Vagina (tissue), 2 donors: ENCODE measurements at regions not wholly inside any gene's neighbourhood (a gene's known extent, or its start where the extent isn't known, plus 50 kb on each side); places are given as distances from the start of the nearest gene placed in this dataset.
"Not testable (repeated sequence)": the region's sequence is repeated elsewhere in the genome, so short reads cannot be mapped to it uniquely, and the experiment has no call there.

Experiments used
- DNase-seq, 2 donors: peaks; one replicate each; pipeline ENCODE4 v3.0.0-alpha.2; 2017; ENCODE audit errors: extremely low spot score in 2 of 2
- H3K27ac ChIP-seq: fragments of 200-600 bp; sonication (generic); one replicate; pipeline ENCODE4 v1.5.1; 2019
- H3K27me3 ChIP-seq: fragments of 200-600 bp; sonication (generic); one replicate; pipeline ENCODE4 v1.5.1; 2019
- H3K36me3 ChIP-seq, 2 donors: fragments of 200-600 bp; sonication (generic); one replicate each; pipeline ENCODE4 v1.5.1; 2017 to 2019
- H3K4me1 ChIP-seq: fragments of 200-600 bp; sonication (generic); one replicate; pipeline ENCODE4 v1.5.1; 2019
- H3K4me3 ChIP-seq, 2 donors: fragments of 200-600 bp; sonication (generic); 1 replicate in 1 of 2; 2 replicates in 1 of 2; pipeline ENCODE4 v1.5.1; 2016 to 2019
- H3K9me3 ChIP-seq: fragments of 200-600 bp; sonication (generic); one replicate; pipeline ENCODE4 v1.5.1; 2019
- POLR2A ChIP-seq, 2 donors: fragments of 450-650 bp; IDR thresholded peaks; one replicate each; pipeline ENCODE4 v1.6.1; 2017; ENCODE audit warnings: antibody characterized with exemption in 2 of 2, mild to moderate bottlenecking in 2 of 2, moderate library complexity in 2 of 2
- POLR2AphosphoS5 ChIP-seq, 2 donors: sonication (generic); formaldehyde crosslinking; IDR thresholded peaks; one replicate each; pipeline ENCODE4 v1.9.0; 2017; ENCODE audit warnings: antibody characterized with exemption in 2 of 2, mild to moderate bottlenecking in 2 of 2, low read depth in 1 of 2; ENCODE audit not compliant: insufficient read depth in 1 of 2
- intact Hi-C: fragments of 100-400 bp; cut with DNase I; formaldehyde crosslinking; loops from one replicate; pipeline ENCODE4 v1.15.1; 2023
- TF ChIP-seq, protein P1 (sequence below), 3 experiments: fragments of 450-650 bp in 2 of 3; fragments of 200-600 bp in 1 of 3; sonication (generic) in 1 of 3; IDR thresholded peaks; one replicate each; pipeline ENCODE4 v1.5.1; 2017 to 2019; ENCODE audit warnings: antibody characterized with exemption in 3 of 3, mild to moderate bottlenecking in 2 of 3, moderate library complexity in 2 of 3

DNA sequence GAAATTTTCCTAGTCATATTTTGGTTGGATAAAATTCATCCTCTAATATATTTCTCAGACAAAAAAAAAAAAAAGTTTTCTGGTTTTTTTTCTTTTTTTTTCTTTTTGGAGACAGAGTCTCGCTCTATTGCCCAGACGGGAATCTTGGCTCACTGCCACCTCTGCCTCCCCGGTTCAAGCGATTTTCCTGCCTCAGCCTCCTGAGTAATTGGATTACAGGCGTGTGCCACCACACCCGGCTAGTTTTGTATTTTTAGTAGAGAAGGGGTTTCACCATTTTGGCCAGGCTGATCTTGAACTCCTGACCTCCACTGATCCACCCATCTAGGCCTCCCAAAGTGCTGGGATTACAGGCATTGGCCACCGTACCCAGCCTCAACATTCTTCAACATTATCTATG is 432.7 kb upstream of the PABPC4L start:
- intact Hi-C loops, result no loop called here
- Histone ChIP-seq H3K27me3 (no peaks in the 10 kb centered on the region), H3K9me3 (no peaks in the 10 kb centered on the region), H3K4me3 (no peak overlapping the region), H3K27ac (no peak overlapping the region), H3K36me3 (no peaks in the 10 kb centered on the region), H3K4me1 (no peaks in the 10 kb centered on the region)
- no peak for DNase-seq
- TF ChIP-seq POLR2AphosphoS5 (IDR thresholded peaks at IDR 0.05; ENCODE audit: insufficient read depth in 1 of 2, low read depth in 1 of 2), result no peak
- TF ChIP-seq, protein P1, sequence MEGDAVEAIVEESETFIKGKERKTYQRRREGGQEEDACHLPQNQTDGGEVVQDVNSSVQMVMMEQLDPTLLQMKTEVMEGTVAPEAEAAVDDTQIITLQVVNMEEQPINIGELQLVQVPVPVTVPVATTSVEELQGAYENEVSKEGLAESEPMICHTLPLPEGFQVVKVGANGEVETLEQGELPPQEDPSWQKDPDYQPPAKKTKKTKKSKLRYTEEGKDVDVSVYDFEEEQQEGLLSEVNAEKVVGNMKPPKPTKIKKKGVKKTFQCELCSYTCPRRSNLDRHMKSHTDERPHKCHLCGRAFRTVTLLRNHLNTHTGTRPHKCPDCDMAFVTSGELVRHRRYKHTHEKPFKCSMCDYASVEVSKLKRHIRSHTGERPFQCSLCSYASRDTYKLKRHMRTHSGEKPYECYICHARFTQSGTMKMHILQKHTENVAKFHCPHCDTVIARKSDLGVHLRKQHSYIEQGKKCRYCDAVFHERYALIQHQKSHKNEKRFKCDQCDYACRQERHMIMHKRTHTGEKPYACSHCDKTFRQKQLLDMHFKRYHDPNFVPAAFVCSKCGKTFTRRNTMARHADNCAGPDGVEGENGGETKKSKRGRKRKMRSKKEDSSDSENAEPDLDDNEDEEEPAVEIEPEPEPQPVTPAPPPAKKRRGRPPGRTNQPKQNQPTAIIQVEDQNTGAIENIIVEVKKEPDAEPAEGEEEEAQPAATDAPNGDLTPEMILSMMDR (IDR thresholded peaks at IDR 0.05), result no peak
- no peak for TF ChIP-seq POLR2A (IDR thresholded peaks at IDR 0.05)

DNA sequence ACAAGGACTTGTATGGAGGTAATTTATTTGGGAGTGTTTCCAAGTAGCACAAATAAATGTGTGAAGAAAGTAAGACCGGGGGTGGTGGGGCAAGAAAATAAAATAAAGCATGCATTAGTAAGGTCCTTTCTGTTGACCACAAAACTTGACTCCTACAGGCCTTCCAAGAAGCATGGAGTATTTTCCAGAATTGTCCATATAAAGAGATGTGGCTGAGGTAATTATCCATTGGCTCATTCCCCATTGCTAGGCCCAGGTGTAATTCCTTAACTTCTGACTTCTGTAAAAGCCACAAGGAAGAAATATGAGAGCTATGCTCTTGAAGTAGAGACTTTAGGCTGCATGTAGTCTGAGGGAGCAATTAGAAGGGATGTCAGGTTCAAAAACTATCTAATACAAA is 430.5 kb upstream of the PABPC4L start:
- no peak for DNase-seq
- Histone ChIP-seq H3K4me3 (no peak overlapping the region), H3K9me3 (no peaks in the 10 kb centered on the region), H3K4me1 (peaks cover 8% of the 10 kb centered on the region), H3K27ac (no peak overlapping the region), H3K27me3 (no peaks in the 10 kb centered on the region), H3K36me3 (no peaks in the 10 kb centered on the region)
- intact Hi-C loops, result no loop called here
- TF ChIP-seq, protein P1 (IDR thresholded peaks at IDR 0.05), result no peak
- no peak for TF ChIP-seq POLR2A (IDR thresholded peaks at IDR 0.05)
- no peak for TF ChIP-seq POLR2AphosphoS5 (IDR thresholded peaks at IDR 0.05; ENCODE audit: insufficient read depth in 1 of 2, low read depth in 1 of 2)

DNA sequence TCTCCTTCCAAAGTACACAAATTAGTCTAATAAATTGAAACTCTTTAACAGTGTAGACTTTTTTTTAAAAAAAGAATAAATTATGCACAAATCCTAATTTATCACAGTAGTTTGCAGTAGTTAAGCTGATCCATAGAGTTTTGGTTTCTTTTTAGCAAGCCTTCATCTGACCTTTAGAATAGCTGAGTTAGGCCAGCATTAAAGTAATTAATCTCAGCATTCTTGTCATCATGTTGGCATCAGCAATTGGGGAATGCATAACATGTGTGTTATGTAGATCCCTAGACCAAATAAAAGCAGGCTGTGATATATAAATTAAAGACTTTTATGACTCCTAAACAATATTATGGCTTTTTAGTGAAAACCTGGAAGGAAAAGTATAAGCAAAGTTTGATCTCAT is 426.5 kb upstream of the PABPC4L start:
- Histone ChIP-seq H3K4me3 (no peak overlapping the region), H3K9me3 (no peaks in the 10 kb centered on the region), H3K4me1 (peaks cover 8% of the 10 kb centered on the region), H3K27me3 (no peaks in the 10 kb centered on the region), H3K36me3 (no peaks in the 10 kb centered on the region), H3K27ac (no peak overlapping the region)
- intact Hi-C loops, result no loop called here
- DNase-seq, result no peak
- TF ChIP-seq POLR2A (IDR thresholded peaks at IDR 0.05) (no peak), POLR2AphosphoS5 (IDR thresholded peaks at IDR 0.05; ENCODE audit: insufficient read depth in 1 of 2, low read depth in 1 of 2) (no peak)
- TF ChIP-seq, protein P1 (IDR thresholded peaks at IDR 0.05), result no peak

DNA sequence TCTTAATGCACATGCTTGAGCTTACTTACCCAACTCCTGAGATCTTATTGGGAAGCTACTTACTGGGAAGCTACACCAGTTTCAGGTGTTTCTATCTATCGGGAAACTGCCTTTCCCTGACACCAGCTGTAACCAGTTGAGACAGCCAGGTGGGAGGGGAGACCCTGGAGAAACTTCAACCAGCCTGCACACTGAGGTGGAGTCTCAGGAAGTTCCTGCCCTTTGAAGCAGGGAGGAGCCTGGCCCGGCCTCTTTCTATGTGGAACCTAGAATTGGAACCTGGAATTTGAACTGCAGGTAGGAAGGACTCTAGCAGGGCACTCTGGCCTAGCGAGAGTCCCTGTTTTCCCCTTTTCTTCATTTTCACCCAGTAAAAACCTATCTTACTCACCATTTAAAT is 425.8 kb upstream of the PABPC4L start:
- no peaks in the 10 kb centered on the region for H3K9me3 ChIP-seq
- no peak overlapping the region for H3K4me3 ChIP-seq
- DNase-seq, result no peak
- intact Hi-C loops, result no loop called here
- H3K36me3 ChIP-seq, result no peaks in the 10 kb centered on the region
- TF ChIP-seq, protein P1 (IDR thresholded peaks at IDR 0.05), result no peak
- TF ChIP-seq POLR2AphosphoS5 (IDR thresholded peaks at IDR 0.05; ENCODE audit: insufficient read depth in 1 of 2, low read depth in 1 of 2) (no peak), POLR2A (IDR thresholded peaks at IDR 0.05) (no peak)
- H3K4me1 ChIP-seq, result peaks cover 8% of the 10 kb centered on the region
- H3K27ac ChIP-seq, result no peak overlapping the region
- H3K27me3 ChIP-seq, result no peaks in the 10 kb centered on the region

DNA sequence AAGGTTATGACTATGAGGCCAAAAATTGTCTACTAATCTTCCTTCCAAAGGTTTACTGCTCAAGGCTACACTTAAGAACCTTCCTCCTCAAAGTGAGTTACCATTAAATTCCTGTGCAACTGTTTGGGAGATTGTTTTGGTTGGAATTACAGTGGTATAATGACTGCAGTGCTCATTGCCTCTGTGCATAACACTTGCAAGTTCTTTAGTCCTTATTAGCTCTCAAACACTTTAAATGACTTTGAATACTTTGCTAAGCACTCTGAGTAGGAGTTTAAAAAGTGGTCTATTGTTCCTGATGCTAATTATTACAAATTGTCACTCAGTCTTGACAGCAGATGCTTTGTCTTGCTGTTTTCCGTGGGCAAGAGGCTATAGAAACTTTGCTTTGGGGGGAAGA is 422.8 kb upstream of the PABPC4L start:
- Histone ChIP-seq H3K27me3 (no peaks in the 10 kb centered on the region), H3K27ac (no peak overlapping the region), H3K36me3 (no peaks in the 10 kb centered on the region), H3K4me3 (no peak overlapping the region), H3K9me3 (no peaks in the 10 kb centered on the region), H3K4me1 (peaks cover 8% of the 10 kb centered on the region)
- TF ChIP-seq POLR2AphosphoS5 (IDR thresholded peaks at IDR 0.05; ENCODE audit: insufficient read depth in 1 of 2, low read depth in 1 of 2), result no peak
- TF ChIP-seq POLR2A (IDR thresholded peaks at IDR 0.05), result no peak
- TF ChIP-seq, protein P1 (IDR thresholded peaks at IDR 0.05), result no peak
- intact Hi-C loops, result no loop called here
- DNase-seq, result no peak

DNA sequence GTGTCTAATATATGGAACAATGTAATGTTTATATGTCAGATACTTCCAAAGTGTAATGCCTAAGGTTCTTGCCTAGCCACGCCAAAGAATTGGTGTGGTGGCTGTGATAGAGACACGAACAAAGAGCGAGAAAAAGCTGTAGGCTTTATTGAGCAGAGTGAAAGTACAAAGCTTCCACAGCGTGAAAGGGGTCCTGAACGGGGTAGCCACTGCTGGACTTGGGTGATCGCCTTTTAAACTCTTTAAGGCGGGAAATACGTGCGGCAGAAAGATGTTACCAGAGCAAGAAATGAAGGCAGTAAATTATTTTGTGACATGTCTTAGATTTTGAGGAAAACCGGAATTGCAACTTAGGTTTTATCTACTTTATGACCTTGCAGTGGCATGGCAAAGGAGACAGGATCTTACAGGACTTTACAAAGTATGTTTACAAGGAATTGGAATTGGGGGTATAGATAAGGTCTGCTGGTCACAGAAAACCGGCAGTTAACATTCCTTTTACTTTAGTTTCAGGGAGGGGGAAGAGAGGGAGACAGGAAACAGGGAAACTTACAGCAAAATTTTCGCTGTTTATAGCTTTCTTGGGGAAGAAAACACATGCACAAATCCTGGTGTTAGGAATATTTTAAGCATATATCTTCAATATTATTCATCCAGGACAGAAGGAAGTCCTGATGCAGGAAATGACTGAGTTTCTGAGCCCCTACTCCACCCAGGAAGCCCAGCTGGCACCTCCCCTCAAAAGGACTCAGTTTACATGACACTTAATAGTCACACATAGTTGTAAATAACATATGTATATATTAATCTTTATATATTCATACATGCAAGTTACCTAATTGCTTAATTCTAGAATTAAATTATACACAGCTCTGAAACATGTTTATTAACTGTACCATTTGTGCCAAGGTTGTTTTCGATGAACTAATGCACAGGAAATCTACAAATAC is 421.3 kb upstream of the PABPC4L start:
- H3K36me3 ChIP-seq, H3K9me3 ChIP-seq, intact Hi-C loops, DNase-seq, H3K27ac ChIP-seq, H3K4me1 ChIP-seq, H3K27me3 ChIP-seq, H3K4me3 ChIP-seq: not testable (repeated sequence)
